ENCODE measurements at regions not wholly inside any gene's neighbourhood (a gene's known extent, or its start where the extent isn't known, plus 50 kb on each side); places are given as distances from the start of the nearest gene placed in this dataset.
"Not testable (repeated sequence)": the region's sequence is repeated elsewhere in the genome, so short reads cannot be mapped to it uniquely, and the experiment has no call there.

DNA sequence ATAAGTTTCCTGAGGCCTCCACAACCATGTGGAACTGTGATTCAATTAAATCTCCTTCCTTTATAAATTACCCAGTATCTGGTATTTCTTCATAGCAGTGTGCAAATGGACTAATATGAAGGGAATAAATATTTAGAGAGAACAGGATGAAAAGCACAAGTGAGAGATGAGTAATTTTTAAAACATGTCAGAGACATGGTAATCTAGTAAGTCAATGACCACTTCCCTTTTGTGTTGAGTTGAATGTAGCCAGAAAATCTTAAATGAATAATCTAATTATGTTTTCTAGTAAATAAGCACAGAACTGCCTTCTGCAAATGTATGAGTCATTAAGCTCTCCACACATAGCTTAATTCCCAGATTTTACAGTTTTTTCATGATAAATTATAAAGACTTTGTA is 524.1 kb upstream of the SLITRK5 start:
- Mint-ChIP-seq H3K9me3 (no peaks in the 10 kb centered on the region), H3K36me3 (ENCODE audit: low read depth) (no peaks in the 10 kb centered on the region)

DNA sequence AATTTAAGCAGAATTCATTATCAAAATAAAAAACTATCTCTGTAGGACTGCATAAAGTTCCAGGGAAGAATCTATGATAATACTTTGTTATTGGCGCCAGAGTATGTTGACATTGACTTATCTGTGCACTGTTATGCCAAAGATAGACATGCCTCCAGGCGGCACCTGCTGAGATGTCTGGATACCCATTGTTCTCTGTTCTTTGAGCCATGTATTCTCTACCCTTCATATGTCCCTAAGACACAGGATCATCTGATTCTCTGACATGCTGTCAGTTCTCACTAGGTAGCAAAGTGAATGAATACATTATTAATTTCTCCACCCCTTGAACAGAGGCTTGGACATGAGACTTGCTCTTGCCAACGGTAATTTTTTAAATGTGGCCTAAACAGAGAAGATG is 517.8 kb upstream of the SLITRK5 start:
- Mint-ChIP-seq H3K4me1 (ENCODE audit: low read depth) (no peaks in the 10 kb centered on the region), H3K27ac (no peak overlapping the region), H3K36me3 (ENCODE audit: low read depth) (no peaks in the 10 kb centered on the region), H3K27me3 (ENCODE audit: low read depth) (no peaks in the 10 kb centered on the region), H3K9me3 (no peaks in the 10 kb centered on the region), H3K4me3 (no peak overlapping the region)

More for the DNA sequence above, 524.1 kb upstream of the SLITRK5 start:
- no peaks in the 10 kb centered on the region for H3K27me3 Mint-ChIP-seq (ENCODE audit: low read depth)
- no peak overlapping the region for H3K4me3 Mint-ChIP-seq
- no peaks in the 10 kb centered on the region for H3K4me1 Mint-ChIP-seq (ENCODE audit: low read depth)
- no peak overlapping the region for H3K27ac Mint-ChIP-seq

DNA sequence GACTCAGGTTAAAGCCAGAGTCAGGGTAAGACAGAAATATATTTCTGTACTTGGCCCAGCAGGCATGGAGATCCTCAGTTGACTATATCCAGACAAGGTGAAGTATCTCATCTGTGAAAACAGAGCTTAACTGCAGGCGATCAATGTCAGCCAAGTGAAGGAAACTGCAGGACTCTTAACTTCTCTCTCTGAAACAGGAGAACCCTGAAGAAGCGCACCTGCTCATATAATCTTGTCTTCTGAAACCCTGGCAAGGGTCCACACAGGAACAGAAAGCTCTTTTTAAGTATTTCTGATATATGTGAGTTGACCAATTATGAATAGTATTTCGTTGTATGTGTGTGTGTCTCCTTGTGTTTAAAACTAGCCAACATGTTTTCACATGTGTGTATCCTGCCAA is 504.8 kb upstream of the SLITRK5 start:
- no peaks in the 10 kb centered on the region for H3K36me3 Mint-ChIP-seq (ENCODE audit: low read depth)
- no peaks in the 10 kb centered on the region for H3K4me1 Mint-ChIP-seq (ENCODE audit: low read depth)
- no peak overlapping the region for H3K4me3 Mint-ChIP-seq
- no peaks in the 10 kb centered on the region for H3K27me3 Mint-ChIP-seq (ENCODE audit: low read depth)
- H3K27ac Mint-ChIP-seq: no peak overlapping the region
- H3K9me3 Mint-ChIP-seq: peaks cover 20% of the 10 kb centered on the region

DNA sequence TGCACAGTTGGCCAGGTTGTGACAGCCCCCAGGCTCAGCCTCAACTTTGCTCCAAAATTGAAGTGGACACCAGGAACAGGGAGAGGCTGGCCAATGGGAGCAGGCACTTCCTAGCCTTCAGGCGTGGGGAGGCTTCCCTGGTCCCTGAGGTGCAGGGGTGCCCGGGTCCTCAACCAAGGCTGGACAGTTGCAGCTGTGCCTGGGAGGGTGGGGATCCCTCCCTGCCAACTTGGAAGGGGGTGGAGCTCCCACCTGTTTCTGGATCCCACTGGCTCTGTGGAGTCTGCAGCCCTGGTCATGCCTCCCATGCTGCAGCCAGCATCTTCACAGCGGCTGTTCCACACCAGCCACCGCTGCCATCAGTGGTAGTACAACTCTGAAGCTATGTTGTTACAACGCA is 502.8 kb upstream of the SLITRK5 start:
- H3K4me1 Mint-ChIP-seq (ENCODE audit: low read depth): no peaks in the 10 kb centered on the region
- no peaks in the 10 kb centered on the region for H3K36me3 Mint-ChIP-seq (ENCODE audit: low read depth)
- H3K9me3 Mint-ChIP-seq: peaks cover 10% of the 10 kb centered on the region
- H3K27ac Mint-ChIP-seq: no peak overlapping the region
- no peak overlapping the region for H3K4me3 Mint-ChIP-seq
- no peaks in the 10 kb centered on the region for H3K27me3 Mint-ChIP-seq (ENCODE audit: low read depth)

DNA sequence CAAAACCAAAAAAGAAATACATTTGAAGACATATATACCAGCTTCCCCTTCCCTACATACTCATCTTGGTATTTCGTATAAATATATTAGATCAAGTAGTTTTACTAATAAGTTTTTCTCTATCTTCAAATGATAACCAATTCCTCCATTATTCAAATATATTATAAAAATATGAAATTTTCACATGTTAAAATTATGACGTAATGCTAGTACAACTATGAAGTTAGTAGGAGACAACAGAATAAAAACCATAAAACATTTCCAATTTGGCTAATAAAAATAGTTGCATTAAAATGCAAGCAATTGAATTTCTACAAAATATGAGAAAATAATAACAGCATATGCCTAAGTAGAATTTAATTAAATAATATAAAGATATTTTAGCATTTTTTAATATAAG is 501.8 kb upstream of the SLITRK5 start:
- H3K9me3 Mint-ChIP-seq: peaks cover 10% of the 10 kb centered on the region
- H3K27ac Mint-ChIP-seq: no peak overlapping the region
- no peaks in the 10 kb centered on the region for H3K4me1 Mint-ChIP-seq (ENCODE audit: low read depth)
- H3K36me3 Mint-ChIP-seq (ENCODE audit: low read depth): no peaks in the 10 kb centered on the region
- H3K27me3 Mint-ChIP-seq (ENCODE audit: low read depth): no peaks in the 10 kb centered on the region
- no peak overlapping the region for H3K4me3 Mint-ChIP-seq

DNA sequence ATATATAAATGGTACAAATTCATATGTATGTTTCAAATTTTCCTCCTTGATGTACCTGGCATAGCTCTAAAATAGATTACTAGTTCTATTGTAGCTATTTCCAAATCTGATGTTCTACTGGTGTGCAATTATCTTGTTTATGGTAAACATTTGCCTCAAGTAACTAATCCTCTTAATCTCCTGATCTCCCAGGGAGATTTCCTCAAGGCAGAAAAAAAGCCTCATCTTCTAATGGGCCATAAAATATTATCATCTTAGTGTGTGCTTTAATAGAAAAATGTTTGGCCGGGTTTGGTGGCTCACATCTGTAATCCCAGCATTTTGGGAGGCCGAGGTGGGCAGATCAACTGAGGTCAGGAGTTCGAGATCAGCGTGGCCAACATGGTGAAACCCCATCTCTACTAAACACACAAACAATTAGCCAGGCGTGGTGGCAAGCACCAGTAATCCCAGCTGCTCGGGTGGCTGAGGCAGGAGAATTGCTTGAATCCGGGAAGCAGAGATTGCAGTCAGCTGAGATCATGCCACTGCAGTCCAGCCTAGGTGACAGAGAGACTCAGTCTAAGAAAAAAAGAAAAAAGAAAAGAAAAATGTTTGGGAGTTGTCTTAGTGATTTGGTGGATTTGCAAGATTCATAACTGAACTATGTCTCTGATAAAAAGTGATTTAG is 498.9 kb upstream of the SLITRK5 start:
- Mint-ChIP-seq H3K4me1 (ENCODE audit: low read depth) (no peaks in the 10 kb centered on the region), H3K9me3 (peaks cover 7% of the 10 kb centered on the region), H3K4me3 (no peak overlapping the region), H3K36me3 (ENCODE audit: low read depth) (no peaks in the 10 kb centered on the region), H3K27ac (no peak overlapping the region), H3K27me3 (ENCODE audit: low read depth) (no peaks in the 10 kb centered on the region)

DNA sequence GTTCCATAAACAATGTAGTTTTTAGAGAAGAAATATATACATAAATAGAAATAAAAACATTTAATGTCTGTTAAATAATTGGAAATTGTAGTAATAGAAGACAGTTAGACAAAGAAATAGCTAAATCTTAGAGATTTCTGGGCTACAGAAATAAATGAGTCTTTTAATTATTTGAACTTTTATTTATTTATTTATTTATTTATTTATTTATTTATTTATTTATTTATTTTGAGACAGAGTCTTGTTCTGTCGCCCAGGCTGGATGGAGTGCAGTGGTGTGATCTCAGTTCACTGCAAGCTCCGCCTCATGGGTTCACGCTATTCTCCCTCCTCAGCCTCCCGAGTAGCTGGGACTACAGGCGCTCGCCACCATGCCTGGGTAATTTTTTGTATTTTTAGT is 486.0 kb upstream of the SLITRK5 start:
- not testable (repeated sequence) for H3K27ac Mint-ChIP-seq; H3K36me3 Mint-ChIP-seq (ENCODE audit: low read depth); H3K27me3 Mint-ChIP-seq (ENCODE audit: low read depth)

DNA sequence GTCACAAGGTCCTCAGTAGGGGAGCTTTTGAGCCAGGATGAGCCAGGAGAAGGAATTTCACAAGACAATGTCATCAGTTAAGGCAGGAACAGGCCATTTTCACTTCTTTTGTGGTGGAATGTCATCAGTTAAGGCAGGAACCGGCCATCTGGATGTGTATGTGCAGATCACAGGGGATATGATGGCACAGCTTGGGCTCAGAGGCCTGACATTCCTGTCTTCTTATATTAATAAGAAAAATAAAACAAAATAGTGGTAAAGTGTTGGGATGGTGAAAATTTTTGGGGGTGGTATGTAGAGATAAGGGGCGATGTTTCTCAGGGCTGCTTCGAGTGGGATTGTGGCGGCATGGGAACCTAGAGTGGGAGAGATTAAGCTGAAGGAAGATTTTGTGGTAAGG is 484.5 kb upstream of the SLITRK5 start:
- not testable (repeated sequence) for H3K36me3 Mint-ChIP-seq (ENCODE audit: low read depth); H3K4me1 Mint-ChIP-seq (ENCODE audit: low read depth); H3K27ac Mint-ChIP-seq; H3K27me3 Mint-ChIP-seq (ENCODE audit: low read depth); H3K4me3 Mint-ChIP-seq; H3K9me3 Mint-ChIP-seq

More for the DNA sequence above, 486.0 kb upstream of the SLITRK5 start:
- not testable (repeated sequence) for H3K4me3 Mint-ChIP-seq; H3K9me3 Mint-ChIP-seq; H3K4me1 Mint-ChIP-seq (ENCODE audit: low read depth)

DNA sequence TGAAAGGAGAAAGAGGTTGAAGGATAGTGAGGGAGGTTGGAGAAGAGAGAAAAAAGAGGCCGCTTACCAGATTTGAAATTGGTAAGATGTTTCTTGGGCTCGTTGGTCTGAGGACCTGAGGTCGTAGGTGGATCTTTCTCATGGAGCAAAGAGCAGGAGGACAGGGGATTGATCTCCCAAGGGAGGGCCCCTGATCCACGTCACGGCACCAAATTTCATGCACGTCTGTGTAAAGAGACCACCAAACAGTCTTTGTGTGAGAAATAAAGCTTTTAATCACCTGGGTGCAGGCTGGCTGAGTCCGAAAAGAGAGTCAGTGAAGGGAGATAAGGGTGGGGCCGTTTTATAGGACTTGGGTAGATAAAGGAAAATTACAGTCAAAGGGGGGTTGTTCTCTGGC is 479.7 kb upstream of the SLITRK5 start:
- not testable (repeated sequence) for H3K9me3 Mint-ChIP-seq; H3K27ac Mint-ChIP-seq; H3K27me3 Mint-ChIP-seq (ENCODE audit: low read depth)

DNA sequence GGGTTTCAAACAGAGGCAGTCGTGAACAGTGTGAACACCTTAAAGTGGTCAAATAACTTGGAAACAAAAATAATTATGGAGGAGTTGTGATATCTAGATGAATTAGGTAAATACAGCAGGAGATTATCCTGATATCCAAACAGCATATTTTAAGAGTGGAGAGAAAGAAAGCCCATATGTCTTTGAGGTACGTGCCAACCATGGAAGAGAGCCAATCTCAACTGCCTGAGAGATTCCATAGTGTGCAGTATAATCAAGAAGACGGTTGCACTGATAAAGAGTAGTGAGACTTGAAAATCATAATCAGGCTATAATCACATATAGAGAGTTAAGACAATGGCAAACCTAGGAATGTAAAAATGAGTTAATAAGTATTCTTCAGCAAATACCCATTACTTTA is 472.8 kb upstream of the SLITRK5 start:
- H3K27ac Mint-ChIP-seq: no peak overlapping the region
- no peaks in the 10 kb centered on the region for H3K36me3 Mint-ChIP-seq (ENCODE audit: low read depth)
- no peak overlapping the region for H3K4me3 Mint-ChIP-seq
- H3K27me3 Mint-ChIP-seq (ENCODE audit: low read depth): no peaks in the 10 kb centered on the region
- no peaks in the 10 kb centered on the region for H3K9me3 Mint-ChIP-seq
- no peaks in the 10 kb centered on the region for H3K4me1 Mint-ChIP-seq (ENCODE audit: low read depth)

More for the DNA sequence above, 479.7 kb upstream of the SLITRK5 start:
- H3K4me1 Mint-ChIP-seq (ENCODE audit: low read depth); H3K4me3 Mint-ChIP-seq; H3K36me3 Mint-ChIP-seq (ENCODE audit: low read depth): not testable (repeated sequence)

DNA sequence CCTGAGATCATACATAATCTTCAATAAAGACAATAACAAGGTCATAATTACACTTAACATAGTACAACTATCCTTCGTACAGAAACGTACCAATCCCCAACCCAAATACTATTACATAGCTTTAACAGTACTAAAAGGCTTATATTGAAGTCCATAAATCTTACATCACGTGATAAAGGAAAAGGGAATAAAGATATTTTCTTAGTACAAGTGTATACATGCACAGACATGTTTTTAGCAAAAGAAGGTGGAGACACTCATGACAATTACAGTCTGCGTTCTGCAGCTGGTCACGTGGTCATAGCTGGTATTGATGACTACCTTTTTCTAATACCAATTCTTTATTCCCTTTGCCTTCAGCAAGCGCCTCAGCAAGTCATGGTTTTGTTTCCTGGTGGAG is 464.5 kb upstream of the SLITRK5 start:
- Mint-ChIP-seq H3K9me3 (no peaks in the 10 kb centered on the region), H3K4me3 (no peak overlapping the region), H3K36me3 (ENCODE audit: low read depth) (no peaks in the 10 kb centered on the region), H3K27ac (no peak overlapping the region), H3K27me3 (ENCODE audit: low read depth) (no peaks in the 10 kb centered on the region), H3K4me1 (ENCODE audit: low read depth) (no peaks in the 10 kb centered on the region)

DNA sequence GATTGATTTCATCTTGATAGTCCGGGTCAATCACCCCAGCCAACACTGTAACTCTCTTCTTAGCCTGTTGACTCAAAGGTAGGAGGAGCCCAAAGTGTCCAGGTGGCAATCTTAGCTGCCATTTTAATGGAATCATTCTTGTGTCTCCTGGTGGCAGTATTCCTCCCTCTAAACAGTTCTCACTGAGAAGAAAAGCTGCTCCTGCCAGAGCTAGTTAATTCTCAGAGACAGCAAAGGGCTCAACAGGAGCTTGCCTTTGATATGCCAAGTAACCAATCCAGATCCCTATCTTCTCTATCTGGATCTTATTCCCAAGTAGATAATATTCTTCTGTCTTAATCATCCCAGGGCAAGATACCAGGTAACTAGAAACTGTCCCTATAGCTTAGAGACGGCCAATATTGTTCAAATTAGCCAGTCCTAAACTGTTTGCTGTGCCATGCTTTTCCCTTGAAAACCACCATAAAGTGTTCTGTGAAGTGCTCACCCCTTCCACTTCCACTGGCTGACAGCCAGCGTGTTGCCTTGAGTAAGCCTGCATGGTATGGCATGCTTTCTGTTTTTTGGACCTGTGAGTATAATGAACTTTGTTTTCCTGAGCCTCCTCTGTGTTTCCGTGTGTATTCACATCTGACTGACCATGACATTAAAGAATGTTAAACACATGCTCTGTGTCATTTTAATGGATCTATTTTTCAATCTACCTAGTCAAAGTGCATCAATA is 463.7 kb upstream of the SLITRK5 start:
- no peak overlapping the region for H3K27ac Mint-ChIP-seq
- H3K9me3 Mint-ChIP-seq: no peaks in the 10 kb centered on the region
- H3K36me3 Mint-ChIP-seq (ENCODE audit: low read depth): no peaks in the 10 kb centered on the region
- no peaks in the 10 kb centered on the region for H3K27me3 Mint-ChIP-seq (ENCODE audit: low read depth)
- H3K4me3 Mint-ChIP-seq: no peak overlapping the region
- H3K4me1 Mint-ChIP-seq (ENCODE audit: low read depth): no peaks in the 10 kb centered on the region

DNA sequence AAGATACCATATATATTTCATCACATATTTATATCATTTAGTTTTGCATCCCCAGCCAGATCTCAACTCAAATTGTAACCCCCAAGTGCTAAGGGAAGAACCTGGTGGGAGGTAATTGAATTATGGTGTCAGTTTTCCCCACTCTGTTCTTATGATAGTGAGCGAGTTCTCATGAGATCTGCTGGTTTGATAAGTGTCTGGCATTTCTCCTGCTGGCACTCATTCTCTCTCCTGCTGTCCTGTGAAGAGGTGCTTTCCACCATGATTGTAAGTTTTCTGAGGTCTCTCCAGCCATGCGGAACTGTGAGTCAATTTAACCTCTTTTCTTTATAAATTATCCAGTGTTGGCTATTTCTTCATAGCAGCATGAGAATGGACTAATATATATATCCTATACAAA is 462.5 kb upstream of the SLITRK5 start:
- Mint-ChIP-seq H3K4me3 (no peak overlapping the region), H3K27me3 (ENCODE audit: low read depth) (no peaks in the 10 kb centered on the region), H3K27ac (no peak overlapping the region), H3K9me3 (no peaks in the 10 kb centered on the region), H3K36me3 (ENCODE audit: low read depth) (no peaks in the 10 kb centered on the region), H3K4me1 (ENCODE audit: low read depth) (no peaks in the 10 kb centered on the region)

DNA sequence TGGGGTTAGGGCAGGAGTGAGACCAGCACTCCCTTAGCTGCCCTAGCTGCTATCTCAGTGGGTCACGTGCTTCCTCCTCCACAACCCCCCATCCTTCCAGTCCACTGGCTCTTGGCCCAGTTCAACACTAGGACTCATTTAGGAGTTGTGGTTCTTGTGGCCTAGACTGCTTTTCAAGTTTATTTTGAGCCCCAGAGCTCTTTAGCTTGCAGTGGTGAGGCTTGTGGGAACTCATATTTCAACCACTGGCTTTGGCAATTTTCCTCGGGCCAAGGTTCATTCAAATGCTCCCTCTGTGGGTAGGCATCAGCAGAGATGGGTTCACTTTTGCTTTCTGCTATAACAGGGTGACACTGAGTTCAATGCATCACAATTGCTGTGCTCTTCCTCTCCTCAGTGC is 436.2 kb upstream of the SLITRK5 start:
- Mint-ChIP-seq H3K36me3 (ENCODE audit: low read depth) (no peaks in the 10 kb centered on the region), H3K4me3 (no peak overlapping the region), H3K27me3 (ENCODE audit: low read depth) (no peaks in the 10 kb centered on the region), H3K27ac (no peak overlapping the region), H3K4me1 (ENCODE audit: low read depth) (no peaks in the 10 kb centered on the region), H3K9me3 (peaks cover 24% of the 10 kb centered on the region)

DNA sequence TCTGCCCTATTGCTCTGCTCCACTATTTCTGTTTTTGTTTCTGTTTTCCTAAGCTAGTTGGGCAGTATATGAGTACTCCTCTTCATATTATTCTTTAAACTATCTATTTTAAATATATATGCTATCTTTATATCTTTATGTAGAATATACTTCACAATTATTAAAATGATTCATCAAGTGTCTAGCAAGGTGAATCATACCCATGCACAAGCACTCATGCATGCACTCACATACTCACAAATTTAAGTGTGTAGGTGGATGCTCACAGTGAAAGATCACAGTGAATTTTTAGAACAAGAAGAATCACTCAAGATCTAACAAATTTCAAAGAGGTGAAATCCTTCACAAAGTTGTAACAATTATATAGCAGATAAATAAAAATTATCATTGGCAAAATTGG is 435.6 kb upstream of the SLITRK5 start:
- H3K4me1 Mint-ChIP-seq (ENCODE audit: low read depth): no peaks in the 10 kb centered on the region
- peaks cover 17% of the 10 kb centered on the region for H3K9me3 Mint-ChIP-seq
- H3K27ac Mint-ChIP-seq: no peak overlapping the region
- no peaks in the 10 kb centered on the region for H3K27me3 Mint-ChIP-seq (ENCODE audit: low read depth)
- H3K4me3 Mint-ChIP-seq: no peak overlapping the region
- no peaks in the 10 kb centered on the region for H3K36me3 Mint-ChIP-seq (ENCODE audit: low read depth)
